Lung (tissue), 11 donors: ENCODE measurements at regions not wholly inside any gene's neighbourhood (a gene's known extent, or its start where the extent isn't known, plus 50 kb on each side); places are given as distances from the start of the nearest gene placed in this dataset.

Experiments used
- ATAC-seq: fragments of 200-7000 bp; cut with Tn5 transposase; one replicate; pipeline ENCODE4 v1.9.1; 2020; ENCODE audit warnings: moderate number of reproducible peaks; ENCODE audit not compliant: insufficient read depth, low FRiP score
- DNase-seq, 3 donors: peaks; one replicate each; pipeline ENCODE4 v3.0.0-alpha.2; 2013 to 2017
- H3K27ac ChIP-seq, 2 donors: one replicate each; pipeline ENCODE4 v1.5.1; 2013; ENCODE audit warnings: mild to moderate bottlenecking in 2 of 2, moderate library complexity in 2 of 2, control low read depth in 1 of 2, inconsistent platforms in 1 of 2, low read depth in 1 of 2, low read length in 1 of 2
- H3K27me3 ChIP-seq, 3 donors: one replicate each; pipeline ENCODE4 v1.5.1; 2013; ENCODE audit warnings: low read length in 2 of 3; ENCODE audit not compliant: control insufficient read depth in 3 of 3, insufficient read depth in 3 of 3
- H3K36me3 ChIP-seq, 4 donors: one replicate each; pipeline ENCODE4 v1.5.1; 2013; ENCODE audit warnings: low read length in 4 of 4, mild to moderate bottlenecking in 1 of 4, moderate library complexity in 1 of 4; ENCODE audit not compliant: control insufficient read depth in 4 of 4, insufficient read depth in 4 of 4
- H3K4me1 ChIP-seq, 5 donors: one replicate each; pipeline ENCODE4 v1.5.1; 2013; ENCODE audit warnings: low read length in 5 of 5, mild to moderate bottlenecking in 2 of 5, moderate library complexity in 1 of 5; ENCODE audit not compliant: control insufficient read depth in 5 of 5, insufficient read depth in 5 of 5
- H3K4me3 ChIP-seq: one replicate; pipeline ENCODE4 v1.5.1; 2013; ENCODE audit warnings: mild to moderate bottlenecking, control low read depth, moderate library complexity
- H3K9ac ChIP-seq, 2 donors: one replicate each; pipeline ENCODE4 v1.5.1; 2013; ENCODE audit warnings: low read length in 2 of 2, control low read depth in 1 of 2; ENCODE audit not compliant: insufficient read depth in 1 of 2
- H3K9me3 ChIP-seq, 4 donors: one replicate each; pipeline ENCODE4 v1.5.1; 2013; ENCODE audit warnings: low read length in 3 of 4, mild to moderate bottlenecking in 1 of 4, moderate library complexity in 1 of 4; ENCODE audit not compliant: control insufficient read depth in 4 of 4, insufficient read depth in 3 of 4
- WGBS, 2 donors: extraction: QIAGEN DNeasy Blood & Tissue Kit; methylation state at CpG; one replicate each; pipeline ENCODE4 v1.1.7; 2013; 5-methylcytosine and 5-hydroxymethylcytosine counted together
- TF ChIP-seq, protein P1 (sequence below): IDR thresholded peaks from 2 replicates; pipeline ENCODE4 v1.5.1; 2012; ENCODE audit warnings: mild to moderate bottlenecking; ENCODE audit errors: control extremely low read depth, extremely low read depth
- donor health status: control.
- donor health status: control.
- donor health status: Bipolar disorder and iron deficiency.
- donor health status: healthy.
- donor health status: DM: yes; HTN: yes; CAD: no.

DNA sequence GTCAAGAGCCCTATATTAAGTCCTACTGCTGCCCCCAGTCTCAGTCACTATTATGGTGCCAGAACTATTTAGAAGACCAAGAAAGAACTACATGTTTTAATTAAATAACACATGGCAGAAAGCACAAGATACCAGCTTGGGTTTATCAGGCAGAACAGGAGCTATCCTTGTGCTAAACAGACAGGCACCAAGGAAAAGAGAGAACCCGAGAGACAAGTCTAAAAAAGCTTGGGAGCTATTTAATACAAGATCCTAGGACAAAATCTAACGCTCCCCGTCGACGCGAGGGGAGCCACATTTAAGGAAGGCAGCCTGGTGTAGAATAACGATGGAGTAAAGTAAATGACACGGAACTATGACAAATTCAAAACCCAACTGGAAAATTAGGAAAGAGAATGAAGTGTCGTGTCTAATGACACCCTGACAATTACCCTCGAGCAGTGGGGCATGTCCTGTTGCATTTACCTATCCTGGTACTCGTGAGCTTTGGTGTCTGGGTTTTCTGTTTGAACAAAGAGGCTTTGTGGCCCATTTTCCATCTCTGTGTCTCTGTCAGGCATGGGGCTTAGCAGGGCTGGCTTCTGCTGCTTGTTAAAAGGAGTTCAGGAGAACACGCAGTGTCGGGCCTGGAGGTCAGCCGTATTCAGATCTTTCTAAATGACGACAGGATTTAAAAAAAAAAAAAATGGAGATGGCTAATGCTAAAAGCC, 140.6 kb downstream of the ETNK1 start:
- no peak overlapping the region for H3K9ac ChIP-seq
- H3K27ac ChIP-seq = no peak overlapping the region
- no peak overlapping the region for H3K4me3 ChIP-seq
- no peak for ATAC-seq
- no peaks in the 10 kb centered on the region for H3K9me3 ChIP-seq
- H3K27me3 ChIP-seq = no peaks in the 10 kb centered on the region
- no peaks in the 10 kb centered on the region for H3K36me3 ChIP-seq
- no peak for DNase-seq
- WGBS, 2 donors = 82 to 86% methylated on average over 15 of the region's 15 CpGs
- TF ChIP-seq, protein P1, sequence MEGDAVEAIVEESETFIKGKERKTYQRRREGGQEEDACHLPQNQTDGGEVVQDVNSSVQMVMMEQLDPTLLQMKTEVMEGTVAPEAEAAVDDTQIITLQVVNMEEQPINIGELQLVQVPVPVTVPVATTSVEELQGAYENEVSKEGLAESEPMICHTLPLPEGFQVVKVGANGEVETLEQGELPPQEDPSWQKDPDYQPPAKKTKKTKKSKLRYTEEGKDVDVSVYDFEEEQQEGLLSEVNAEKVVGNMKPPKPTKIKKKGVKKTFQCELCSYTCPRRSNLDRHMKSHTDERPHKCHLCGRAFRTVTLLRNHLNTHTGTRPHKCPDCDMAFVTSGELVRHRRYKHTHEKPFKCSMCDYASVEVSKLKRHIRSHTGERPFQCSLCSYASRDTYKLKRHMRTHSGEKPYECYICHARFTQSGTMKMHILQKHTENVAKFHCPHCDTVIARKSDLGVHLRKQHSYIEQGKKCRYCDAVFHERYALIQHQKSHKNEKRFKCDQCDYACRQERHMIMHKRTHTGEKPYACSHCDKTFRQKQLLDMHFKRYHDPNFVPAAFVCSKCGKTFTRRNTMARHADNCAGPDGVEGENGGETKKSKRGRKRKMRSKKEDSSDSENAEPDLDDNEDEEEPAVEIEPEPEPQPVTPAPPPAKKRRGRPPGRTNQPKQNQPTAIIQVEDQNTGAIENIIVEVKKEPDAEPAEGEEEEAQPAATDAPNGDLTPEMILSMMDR = no peak
- H3K4me1 ChIP-seq = no peaks in the 10 kb centered on the region

DNA sequence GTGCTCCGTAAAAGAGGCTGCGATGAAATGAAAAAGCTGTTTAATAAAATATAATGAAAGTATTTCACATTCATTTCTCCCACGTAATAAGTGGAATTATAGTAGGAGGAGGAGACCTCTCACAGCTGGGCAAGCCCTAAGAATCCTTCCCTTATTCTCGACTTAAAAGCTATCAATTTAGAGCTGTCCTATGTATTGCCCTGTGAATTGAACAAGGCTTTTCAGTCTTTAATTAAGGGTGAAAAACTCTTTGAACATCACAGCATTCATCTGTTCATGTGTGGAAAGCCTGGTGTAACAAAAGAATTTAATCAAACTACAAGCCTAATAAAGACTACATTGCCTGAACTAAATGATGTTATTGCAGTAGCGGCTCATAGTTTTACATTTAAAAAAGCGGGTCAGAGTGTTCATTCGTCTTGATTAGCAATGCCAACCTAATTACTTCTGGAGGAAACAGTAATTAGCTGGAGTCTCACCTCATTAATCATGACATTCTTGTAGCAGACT, 142.0 kb downstream of the ETNK1 start:
- 74 to 75% methylated on average over 7 of the region's 7 CpGs for WGBS, 2 donors
- H3K4me1 ChIP-seq = no peaks in the 10 kb centered on the region
- TF ChIP-seq, protein P1 = no peak
- H3K27me3 ChIP-seq = no peaks in the 10 kb centered on the region
- no peaks in the 10 kb centered on the region for H3K9me3 ChIP-seq
- H3K4me3 ChIP-seq = no peak overlapping the region
- no peaks in the 10 kb centered on the region for H3K36me3 ChIP-seq
- no peak overlapping the region for H3K27ac ChIP-seq
- H3K9ac ChIP-seq = no peak overlapping the region
- DNase-seq (no peak), ATAC-seq (no peak)

DNA sequence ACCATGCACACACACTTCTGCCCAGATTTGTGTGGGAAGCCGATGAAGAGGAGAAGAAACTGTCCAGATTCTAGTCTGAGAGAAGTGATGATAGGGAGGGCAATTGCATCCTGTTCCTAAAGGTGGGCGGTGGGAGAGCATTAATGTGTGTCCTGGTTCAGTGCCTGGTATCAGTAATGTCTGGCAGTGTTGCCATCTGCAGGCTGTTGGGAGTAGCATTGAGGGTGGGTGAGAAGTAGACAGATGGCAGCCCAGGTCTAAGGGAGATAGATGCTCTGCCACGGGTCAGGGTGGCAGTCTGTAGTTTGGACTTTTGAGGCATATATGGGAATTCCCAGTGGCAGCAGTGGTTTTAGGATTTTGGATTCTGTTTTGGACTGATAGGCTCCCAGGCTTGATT, 156.4 kb downstream of the ETNK1 start:
- Histone ChIP-seq H3K36me3 (no peaks in the 10 kb centered on the region), H3K4me1 (no peaks in the 10 kb centered on the region), H3K27ac (no peak overlapping the region), H3K9ac (no peak overlapping the region), H3K4me3 (no peak overlapping the region), H3K27me3 (no peaks in the 10 kb centered on the region), H3K9me3 (peaks cover 0 to 5% (median 0%) of the 10 kb centered on the region in 4 donors)
- TF ChIP-seq, protein P1 = no peak
- no peak for ATAC-seq
- WGBS, 2 donors = 82 to 84% methylated on average over 3 of the region's 3 CpGs
- no peak for DNase-seq
